ENCODE measurements at regions not wholly inside any gene's neighbourhood (a gene's known extent, or its start where the extent isn't known, plus 50 kb on each side); places are given as distances from the start of the nearest gene placed in this dataset.

GRCh38 chr2:104158191-104158590, 695.7 kb upstream of the POU3F3 start:
- Histone ChIP-seq H3K27ac (no peak overlapping the region), H3K4me3 (no peak overlapping the region), H3K4me1 (replicated peaks in 1 of 2) (no peaks in the 10 kb centered on the region)
- in situ Hi-C loops (cut with MboI; ENCODE audit: low pct_unique_long_range_greater_than_20kb in 2 of 9, low sequenced_read_pairs in 9 of 9, unreplicated experiment in 9 of 9) = no loop called here
- ATAC-seq (replicated peaks in 6 of 8) = peak in 2 of 8 experiments; percentile 53 to 56
- 0 to 93% (median 43%) methylated on average over 2 to 4 of the region's 4 CpGs; no CpG with 5 or more reads in 2 of the 10 experiments for WGBS, 10 experiments

DNA sequence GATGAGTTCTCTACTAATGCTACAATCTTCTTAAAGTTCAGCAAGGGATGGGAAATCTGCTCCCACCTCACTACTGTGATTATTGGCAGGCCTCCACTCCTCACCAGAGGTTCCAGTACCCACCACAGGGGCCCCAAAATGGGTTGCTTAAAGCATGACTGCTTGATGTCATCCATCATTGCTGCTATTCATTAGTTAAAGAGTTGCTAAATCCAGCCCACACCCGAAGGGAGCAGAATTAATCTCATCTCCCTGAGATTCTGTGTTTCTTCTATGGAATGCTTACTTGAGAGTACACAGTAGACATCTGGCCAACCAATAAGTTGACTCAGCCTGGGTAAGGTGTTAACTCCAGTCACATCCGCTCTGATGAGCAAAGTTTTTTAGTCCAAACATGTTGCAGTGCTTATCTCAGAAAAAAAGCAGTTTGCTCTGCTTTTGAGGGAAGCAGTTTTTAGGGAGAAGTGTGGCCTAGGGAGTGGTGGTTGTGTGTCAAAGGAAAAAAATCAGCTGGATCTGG, 690.2 kb upstream of the POU3F3 start:
- no peak overlapping the region for H3K27ac ChIP-seq
- H3K4me1 ChIP-seq (replicated peaks in 1 of 2) = peaks cover 0 to 6% of the 10 kb centered on the region in 2 donors
- 0 to 75% (median 35%) methylated on average over 1 to 2 of the region's 2 CpGs; no CpG with 5 or more reads in 2 of the 10 experiments for WGBS, 10 experiments
- no peak overlapping the region for H3K4me3 ChIP-seq
- ATAC-seq (replicated peaks in 6 of 8) = peak in 3 of 8 experiments; percentile 19 to 88 (median 35)
- in situ Hi-C loops (cut with MboI; ENCODE audit: low pct_unique_long_range_greater_than_20kb in 2 of 9, low sequenced_read_pairs in 9 of 9, unreplicated experiment in 9 of 9) = no loop called here

- in situ Hi-C loops (cut with MboI; ENCODE audit: low pct_unique_long_range_greater_than_20kb in 2 of 9, low sequenced_read_pairs in 9 of 9, unreplicated experiment in 9 of 9) = no loop called here
- 38 to 77% (median 67%) methylated on average over 3 to 7 of the region's 7 CpGs; no CpG with 5 or more reads in 3 of the 10 experiments for WGBS, 10 experiments
- peaks cover 0 to 6% of the 10 kb centered on the region in 2 donors for H3K4me1 ChIP-seq (replicated peaks in 1 of 2)
- no peak overlapping the region for H3K27ac ChIP-seq
- no peak overlapping the region for H3K4me3 ChIP-seq
- no peak for ATAC-seq (replicated peaks in 6 of 8)
These were observed 689.1 kb upstream of the POU3F3 start for GRCh38 chr2:104164721-104165252.

DNA sequence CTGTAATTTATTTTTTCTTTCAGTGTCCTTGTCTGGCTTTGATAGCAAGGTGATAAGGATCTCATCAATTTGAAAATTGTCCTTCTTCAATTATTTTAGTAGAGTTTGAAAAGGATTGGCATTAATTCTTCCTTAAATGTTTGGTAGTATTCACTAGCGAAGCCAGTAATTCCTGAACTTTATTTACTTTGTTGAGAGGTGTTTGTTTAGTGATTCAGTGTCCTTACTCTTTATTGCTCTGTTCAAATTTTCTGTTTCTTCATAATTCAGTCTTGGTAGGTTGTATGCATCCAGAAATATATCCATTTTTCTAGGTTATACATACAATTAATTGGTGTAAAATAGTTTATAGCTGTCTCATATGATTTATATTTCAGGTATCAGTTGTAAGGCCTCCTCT, 676.7 kb upstream of the POU3F3 start:
- H3K27ac ChIP-seq = no peak overlapping the region
- no peak overlapping the region for H3K4me3 ChIP-seq
- WGBS, 10 experiments = 0 to 100% (median 76%) methylated on average over 1 of the region's 1 CpG
- no peak for ATAC-seq (replicated peaks in 6 of 8)
- no peaks in the 10 kb centered on the region for H3K4me1 ChIP-seq (replicated peaks in 1 of 2)
- in situ Hi-C loops (cut with MboI; ENCODE audit: low pct_unique_long_range_greater_than_20kb in 2 of 9, low sequenced_read_pairs in 9 of 9, unreplicated experiment in 9 of 9) = no loop called here

DNA sequence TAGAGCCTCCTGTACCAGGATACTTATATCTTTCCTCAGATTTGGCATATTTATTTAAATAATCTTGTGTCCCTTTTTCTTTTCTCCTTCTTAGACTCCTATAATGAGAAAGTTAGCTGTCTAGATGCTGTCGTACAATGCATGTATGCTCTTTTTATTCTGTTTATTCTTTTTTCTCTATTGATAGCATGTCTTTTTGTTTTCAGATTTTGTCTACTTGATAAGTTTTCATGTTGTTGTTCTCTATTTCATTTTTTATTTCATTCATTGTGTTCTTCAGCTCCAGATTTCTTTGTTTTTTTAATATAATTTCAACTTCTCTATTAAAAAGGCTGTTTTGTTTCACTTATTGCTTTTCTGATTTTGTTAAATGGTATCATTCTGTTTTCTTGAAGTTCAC, 674.3 kb upstream of the POU3F3 start:
- in situ Hi-C loops (cut with MboI; ENCODE audit: low pct_unique_long_range_greater_than_20kb in 2 of 9, low sequenced_read_pairs in 9 of 9, unreplicated experiment in 9 of 9) = no loop called here
- ATAC-seq (replicated peaks in 6 of 8) = no peak
- Histone ChIP-seq H3K27ac (no peak overlapping the region), H3K4me3 (no peak overlapping the region), H3K4me1 (replicated peaks in 1 of 2) (no peaks in the 10 kb centered on the region)
- 24 to 100% (median 92%) methylated on average over 1 of the region's 1 CpG; no CpG with 5 or more reads in 1 of the 10 experiments for WGBS, 10 experiments

DNA sequence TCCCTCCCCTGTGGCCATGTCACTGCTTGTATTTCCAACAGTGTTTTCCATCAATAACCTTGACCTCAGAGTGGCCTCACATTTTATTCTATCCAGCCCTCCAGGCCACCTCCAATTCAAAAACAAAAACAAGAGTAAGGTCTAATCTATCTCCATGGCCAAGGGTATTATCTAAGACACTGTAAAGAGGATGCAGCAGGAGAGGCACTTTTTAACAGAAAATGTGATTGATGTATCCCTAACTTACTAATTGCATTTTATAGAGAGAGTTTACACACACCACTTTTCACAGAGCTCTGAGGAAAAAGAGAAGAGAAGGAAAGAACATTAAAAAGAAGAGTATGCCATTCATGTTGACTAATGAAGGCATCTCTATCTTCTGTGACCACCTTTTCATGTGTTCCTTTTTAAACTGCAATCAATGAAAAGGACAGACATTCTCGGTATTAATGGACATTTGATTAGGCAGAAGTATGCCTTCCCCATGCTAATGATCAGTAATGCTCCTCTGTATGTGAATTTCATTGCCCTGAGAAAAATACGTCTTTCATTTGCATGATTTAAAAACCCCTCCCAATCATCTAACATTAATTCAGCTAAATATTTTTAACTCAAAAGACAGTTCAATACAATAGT, 653.3 kb upstream of the POU3F3 start:
- Histone ChIP-seq H3K4me3 (no peak overlapping the region), H3K27ac (no peak overlapping the region), H3K4me1 (replicated peaks in 1 of 2) (peaks cover 10 to 14% of the 10 kb centered on the region in 2 donors)
- in situ Hi-C loops (cut with MboI; ENCODE audit: low pct_unique_long_range_greater_than_20kb in 2 of 9, low sequenced_read_pairs in 9 of 9, unreplicated experiment in 9 of 9) = no loop called here
- peak in 4 of 8 experiments; percentile 33 to 80 (median 72) for ATAC-seq (replicated peaks in 6 of 8)
- WGBS, 10 experiments = 0 to 77% (median 46%) methylated on average over 1 to 2 of the region's 2 CpGs; no CpG with 5 or more reads in 1 of the 10 experiments

DNA sequence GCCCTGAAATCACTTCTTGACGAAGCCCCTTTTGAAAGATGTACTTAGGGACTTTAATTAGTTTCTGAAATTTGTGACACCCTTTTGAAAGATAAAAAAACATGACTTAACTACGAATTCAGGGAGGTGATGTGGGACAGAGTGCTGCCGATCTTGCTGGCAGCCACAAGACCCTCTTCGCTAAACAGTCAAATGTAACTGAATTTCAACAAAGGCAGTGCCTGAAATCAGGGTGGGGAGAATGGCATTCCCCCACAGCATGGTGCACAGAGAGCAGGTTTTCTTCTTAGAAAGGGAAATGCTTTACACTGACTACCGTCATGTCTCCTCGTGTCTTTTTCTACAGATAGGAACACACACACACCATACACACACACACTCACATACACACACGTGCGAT, 640.2 kb upstream of the POU3F3 start:
- Histone ChIP-seq H3K4me3 (no peak overlapping the region), H3K4me1 (replicated peaks in 1 of 2) (peaks cover 9 to 10% of the 10 kb centered on the region in 2 donors), H3K27ac (no peak overlapping the region)
- no peak for ATAC-seq (replicated peaks in 6 of 8)
- in situ Hi-C loops (cut with MboI; ENCODE audit: low pct_unique_long_range_greater_than_20kb in 2 of 9, low sequenced_read_pairs in 9 of 9, unreplicated experiment in 9 of 9) = no loop called here
- WGBS, 10 experiments = 0 to 92% (median 60%) methylated on average over 1 to 8 of the region's 8 CpGs; no CpG with 5 or more reads in 1 of the 10 experiments

DNA sequence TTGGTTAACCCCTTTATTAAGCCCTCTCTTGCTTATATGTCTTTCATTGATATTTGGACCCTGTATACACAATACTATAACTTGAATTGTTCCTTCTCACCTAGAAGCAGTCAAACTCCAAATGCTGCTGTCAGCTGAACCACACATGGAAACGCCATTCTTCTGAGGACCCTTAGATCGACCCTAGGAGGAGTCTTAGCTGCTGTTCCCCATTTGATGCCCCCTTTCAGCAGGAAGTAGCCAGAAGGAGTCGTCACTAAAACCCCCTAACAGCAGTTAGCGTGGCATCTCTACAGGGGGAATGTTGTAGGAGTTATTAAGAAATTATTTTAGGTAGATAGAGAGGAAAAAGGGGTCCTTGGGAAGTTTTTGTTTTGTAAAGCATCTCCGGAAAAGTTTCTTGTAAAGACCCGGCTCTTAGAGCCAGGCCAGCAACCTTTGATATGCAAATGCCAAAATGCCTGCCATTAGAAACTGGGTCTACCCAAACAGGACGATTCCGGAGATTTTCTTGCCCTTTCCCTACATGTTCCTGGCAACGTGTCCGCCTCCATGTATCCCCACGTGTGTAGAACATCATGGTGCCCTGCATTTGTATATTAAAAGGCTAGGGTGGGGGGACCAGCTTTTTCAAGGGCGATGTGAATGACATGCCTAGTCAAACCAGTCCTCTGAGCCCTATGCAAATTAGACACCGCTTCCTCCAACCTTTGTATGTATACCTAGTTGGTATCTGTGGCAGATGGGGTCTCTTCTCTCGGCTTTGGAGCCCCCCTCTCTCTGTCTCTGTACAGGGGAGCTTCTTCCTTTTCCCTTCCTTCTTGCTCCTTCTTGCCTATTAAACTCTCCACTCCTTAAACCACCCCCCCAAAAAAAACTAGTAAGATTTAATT, 638.4 kb upstream of the POU3F3 start:
- Histone ChIP-seq H3K27ac (no peak overlapping the region), H3K4me3 (no peak overlapping the region), H3K4me1 (replicated peaks in 1 of 2) (peaks cover 9 to 10% of the 10 kb centered on the region in 2 donors)
- 0 to 43% (median 9%) methylated on average over 1 to 6 of the region's 14 CpGs for WGBS, 10 experiments
- peak in 3 of 8 experiments; percentile 20 to 55 (median 24) for ATAC-seq (replicated peaks in 6 of 8)
- in situ Hi-C loops (cut with MboI; ENCODE audit: low pct_unique_long_range_greater_than_20kb in 2 of 9, low sequenced_read_pairs in 9 of 9, unreplicated experiment in 9 of 9) = no loop called here

- H3K4me1 ChIP-seq (replicated peaks in 1 of 2) = no peaks in the 10 kb centered on the region
- ATAC-seq (replicated peaks in 6 of 8) = peak in 1 of 8 experiments; percentile 57
- 0 to 100% (median 44%) methylated on average over 1 of the region's 1 CpG; no CpG with 5 or more reads in 6 of the 10 experiments for WGBS, 10 experiments
- H3K27ac ChIP-seq = no peak overlapping the region
- no peak overlapping the region for H3K4me3 ChIP-seq
- in situ Hi-C loops (cut with MboI; ENCODE audit: low pct_unique_long_range_greater_than_20kb in 2 of 9, low sequenced_read_pairs in 9 of 9, unreplicated experiment in 9 of 9) = no loop called here
These were observed 620.3 kb upstream of the POU3F3 start for GRCh38 chr2:104233591-104233990.

DNA sequence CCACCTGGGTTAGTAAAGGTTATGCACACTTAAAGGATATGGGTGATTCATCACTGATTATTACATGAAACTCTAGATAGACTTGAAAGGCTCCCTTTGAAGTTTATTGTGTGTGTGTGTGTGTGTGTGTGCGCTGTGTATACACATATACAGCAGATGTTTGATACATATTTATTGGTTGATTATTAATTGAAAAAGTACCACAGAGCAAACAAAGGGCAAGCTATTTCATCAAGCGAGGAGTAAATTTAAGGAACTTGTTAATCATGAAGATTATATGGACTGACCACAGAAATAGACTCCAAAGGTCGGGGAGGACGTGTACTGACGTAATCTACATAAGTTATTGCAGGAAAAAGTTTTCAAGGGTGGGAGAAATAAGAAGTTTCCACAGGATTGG, 617.4 kb upstream of the POU3F3 start:
- H3K4me3 ChIP-seq = no peak overlapping the region
- no peaks in the 10 kb centered on the region for H3K4me1 ChIP-seq (replicated peaks in 1 of 2)
- in situ Hi-C loops (cut with MboI; ENCODE audit: low pct_unique_long_range_greater_than_20kb in 2 of 9, low sequenced_read_pairs in 9 of 9, unreplicated experiment in 9 of 9) = no loop called here
- no peak for ATAC-seq (replicated peaks in 6 of 8)
- no peak overlapping the region for H3K27ac ChIP-seq
- WGBS, 10 experiments = 6 to 100% (median 75%) methylated on average over 3 to 5 of the region's 5 CpGs; no CpG with 5 or more reads in 1 of the 10 experiments

DNA sequence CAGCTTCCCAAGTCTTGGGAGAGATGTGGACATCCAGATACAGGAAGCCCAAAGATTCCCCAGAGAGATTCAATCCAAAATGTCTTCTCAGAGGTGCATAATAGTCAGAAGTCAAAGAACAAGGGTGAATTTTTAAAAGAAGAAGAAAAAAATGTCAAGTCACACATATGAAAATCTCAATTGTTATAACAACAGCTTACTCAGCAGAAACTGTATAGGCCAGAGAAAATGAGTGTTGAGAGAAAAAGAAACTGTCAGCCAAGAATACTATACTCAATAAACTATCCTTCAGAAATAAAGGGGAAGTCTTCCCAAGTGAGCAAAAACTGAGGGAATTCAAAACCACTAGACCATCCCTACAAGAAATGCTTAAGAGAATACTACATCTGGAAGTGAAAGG, 612.9 kb upstream of the POU3F3 start:
- no peaks in the 10 kb centered on the region for H3K4me1 ChIP-seq (replicated peaks in 1 of 2)
- H3K4me3 ChIP-seq = no peak overlapping the region
- no peak overlapping the region for H3K27ac ChIP-seq
- ATAC-seq (replicated peaks in 6 of 8) = no peak
- in situ Hi-C loops (cut with MboI; ENCODE audit: low pct_unique_long_range_greater_than_20kb in 2 of 9, low sequenced_read_pairs in 9 of 9, unreplicated experiment in 9 of 9) = no loop called here

GRCh38 chr2:104249629-104250028, 604.3 kb upstream of the POU3F3 start:
- peak in 2 of 8 experiments; percentile 10 to 85 for ATAC-seq (replicated peaks in 6 of 8)
- no peak overlapping the region for H3K27ac ChIP-seq
- WGBS, 10 experiments = 0 to 87% (median 50%) methylated on average over 1 to 4 of the region's 4 CpGs; no CpG with 5 or more reads in 1 of the 10 experiments
- no peaks in the 10 kb centered on the region for H3K4me1 ChIP-seq (replicated peaks in 1 of 2)
- no peak overlapping the region for H3K4me3 ChIP-seq
- in situ Hi-C loops (cut with MboI; ENCODE audit: low pct_unique_long_range_greater_than_20kb in 2 of 9, low sequenced_read_pairs in 9 of 9, unreplicated experiment in 9 of 9) = no loop called here

- in situ Hi-C loops (cut with MboI; ENCODE audit: low pct_unique_long_range_greater_than_20kb in 2 of 9, low sequenced_read_pairs in 9 of 9, unreplicated experiment in 9 of 9) = no loop called here
- H3K4me1 ChIP-seq (replicated peaks in 1 of 2) = no peaks in the 10 kb centered on the region
- 6 to 100% (median 94%) methylated on average over 1 to 2 of the region's 2 CpGs for WGBS, 10 experiments
- ATAC-seq (replicated peaks in 6 of 8) = peak in 2 of 8 experiments; percentile 30 to 52
- no peak overlapping the region for H3K27ac ChIP-seq
- no peak overlapping the region for H3K4me3 ChIP-seq
These were observed 603.3 kb upstream of the POU3F3 start for GRCh38 chr2:104250635-104251034.

All from motor neuron (in vitro differentiated cells).